Neuronal stem cell (in vitro differentiated cells): ENCODE measurements at regions not wholly inside any gene's neighbourhood (a gene's known extent, or its start where the extent isn't known, plus 50 kb on each side); places are given as distances from the start of the nearest gene placed in this dataset.

Source experiments
- DNase-seq: peaks from one replicate; pipeline ENCODE4 v3.0.0-alpha.2; 2013; ENCODE audit warnings: low spot score
- H2AFZ ChIP-seq: one replicate; pipeline ENCODE4 v1.6.1; 2013; ENCODE audit warnings: mild to moderate bottlenecking, low read length, inconsistent platforms
- H2AK5ac ChIP-seq: 2 replicates; pipeline ENCODE4 v1.6.1; 2013; ENCODE audit warnings: low read depth, mild to moderate bottlenecking, inconsistent platforms, low read length, moderate library complexity, mixed read lengths
- H2BK120ac ChIP-seq: 2 replicates; pipeline ENCODE4 v1.6.1; 2013; ENCODE audit warnings: low read depth, mild to moderate bottlenecking, inconsistent platforms, low read length, moderate library complexity, mixed read lengths
- H2BK12ac ChIP-seq: one replicate; pipeline ENCODE4 v1.6.1; 2013; ENCODE audit warnings: low read length, inconsistent platforms
- H2BK15ac ChIP-seq: 2 replicates; pipeline ENCODE4 v1.6.1; 2013; ENCODE audit warnings: mild to moderate bottlenecking, low read length, inconsistent platforms, mixed read lengths
- H2BK5ac ChIP-seq: one replicate; pipeline ENCODE4 v1.6.1; 2013; ENCODE audit warnings: inconsistent platforms, mild to moderate bottlenecking, low read length, moderate library complexity
- H3K14ac ChIP-seq: one replicate; pipeline ENCODE4 v1.6.1; 2013; ENCODE audit warnings: low read length, inconsistent platforms
- H3K18ac ChIP-seq: 2 replicates; pipeline ENCODE4 v1.6.1; 2013; ENCODE audit warnings: low read length, inconsistent platforms
- H3K23ac ChIP-seq: 2 replicates; pipeline ENCODE4 v1.6.1; 2013; ENCODE audit warnings: low read depth, mild to moderate bottlenecking, mixed read lengths, low read length, inconsistent platforms; ENCODE audit not compliant: poor library complexity
- H3K27ac ChIP-seq: replicated peaks from 3 replicates; pipeline ENCODE4 v1.5.1; 2013; ENCODE audit warnings: low read length, inconsistent platforms
- H3K27me3 ChIP-seq, 3 experiments: 2 replicates each; pipeline ENCODE4 v1.6.1; 2013; ENCODE audit warnings: low read length in 3 of 3, mild to moderate bottlenecking in 2 of 3, inconsistent platforms in 1 of 3, low read depth in 1 of 3, mixed read lengths in 1 of 3, moderate library complexity in 1 of 3; ENCODE audit not compliant: control insufficient read depth in 3 of 3, insufficient read depth in 3 of 3
- H3K36me3 ChIP-seq, 2 donors: replicated peaks in 1 of 2; 2 replicates each; pipeline ENCODE4 v1.6.1; 2013; ENCODE audit warnings: low read length in 2 of 2; ENCODE audit not compliant: control insufficient read depth in 2 of 2, insufficient read depth in 2 of 2
- H3K4ac ChIP-seq: 2 replicates; pipeline ENCODE4 v1.6.1; 2013; ENCODE audit warnings: inconsistent platforms, mild to moderate bottlenecking, low read length, moderate library complexity
- H3K4me1 ChIP-seq, 2 donors: 1 replicate in 1 of 2; 2 replicates in 1 of 2; pipeline ENCODE4 v1.6.1; 2013; ENCODE audit warnings: low read length in 2 of 2, low read depth in 1 of 2; ENCODE audit not compliant: control insufficient read depth in 2 of 2, insufficient read depth in 1 of 2
- H3K4me2 ChIP-seq: one replicate; pipeline ENCODE4 v1.6.1; 2013; ENCODE audit warnings: mild to moderate bottlenecking, low read length, inconsistent platforms; ENCODE audit not compliant: insufficient read depth, poor library complexity, severe bottlenecking
- H3K4me3 ChIP-seq, 2 donors: 2 replicates each; pipeline ENCODE4 v1.5.1; 2013; ENCODE audit warnings: low read length in 2 of 2, mild to moderate bottlenecking in 2 of 2, inconsistent platforms in 1 of 2, moderate library complexity in 1 of 2
- H3K79me1 ChIP-seq: one replicate; pipeline ENCODE4 v1.6.1; 2013; ENCODE audit warnings: low read depth, mild to moderate bottlenecking, inconsistent platforms, low read length, moderate library complexity
- H3K9ac ChIP-seq: one replicate; pipeline ENCODE4 v1.6.1; 2013; ENCODE audit warnings: mild to moderate bottlenecking, low read depth, low read length, inconsistent platforms; ENCODE audit not compliant: poor library complexity
- H3K9me3 ChIP-seq, 2 donors: replicated peaks in 1 of 2; 2 replicates each; pipeline versions ENCODE3 to v1.6.1; 2013; ENCODE audit warnings: low read length in 2 of 2, mild to moderate bottlenecking in 2 of 2, inconsistent platforms in 1 of 2, low read depth in 1 of 2, mixed read lengths in 1 of 2, moderate library complexity in 1 of 2; ENCODE audit not compliant: control insufficient read depth in 2 of 2, insufficient read depth in 1 of 2
- H4K8ac ChIP-seq: one replicate; pipeline ENCODE4 v1.6.1; 2013; ENCODE audit warnings: low read depth, mild to moderate bottlenecking, inconsistent platforms, low read length, moderate library complexity
- H4K91ac ChIP-seq: one replicate; pipeline ENCODE4 v1.6.1; 2013; ENCODE audit warnings: low read length, low read depth, mild to moderate bottlenecking, inconsistent platforms; ENCODE audit not compliant: poor library complexity
- WGBS, 2 donors: extraction: QIAGEN DNeasy Blood & Tissue Kit; methylation state at CpG; one replicate each; pipeline ENCODE4 v1.1.7; 2013; ENCODE audit warnings: missing lambda C conversion rate in 2 of 2, mixed read lengths in 1 of 2; ENCODE audit not compliant: insufficient read length in 2 of 2, insufficient replicate concordance in 1 of 2; ENCODE audit errors: extremely low coverage in 2 of 2; 5-methylcytosine and 5-hydroxymethylcytosine counted together

- Histone ChIP-seq H3K36me3 (no peaks in the 10 kb centered on the region), H3K4me3 (no peak overlapping the region), H3K14ac (no peak overlapping the region), H2AFZ (no peak overlapping the region), H3K9ac (no peak overlapping the region), H3K23ac (no peak overlapping the region), H3K4me2 (no peak overlapping the region), H3K18ac (no peak overlapping the region), H4K8ac (no peak overlapping the region), H3K27ac (no peak overlapping the region), H3K79me1 (no peaks in the 10 kb centered on the region), H2BK120ac (no peak overlapping the region), H3K27me3 (no peaks in the 10 kb centered on the region), H3K4ac (no peak overlapping the region), H2BK15ac (no peak overlapping the region), H3K4me1 (no peaks in the 10 kb centered on the region), H2BK12ac (no peak overlapping the region), H2BK5ac (no peak overlapping the region), H3K9me3 (no peaks in the 10 kb centered on the region), H2AK5ac (no peak overlapping the region), H4K91ac (no peak overlapping the region)
- WGBS, 2 donors = no CpG with 5 or more reads among the region's 3 CpGs
- DNase-seq = peak; percentile 17
Measured at GRCh38 chr4:126604268-126604867, 1028.4 kb upstream of the INTU start.

- Histone ChIP-seq H3K27me3 (no peaks in the 10 kb centered on the region), H3K36me3 (no peaks in the 10 kb centered on the region), H3K9me3 (no peaks in the 10 kb centered on the region), H4K8ac (no peak overlapping the region), H3K27ac (no peak overlapping the region), H2AK5ac (no peak overlapping the region), H3K4me2 (no peak overlapping the region), H3K18ac (no peak overlapping the region), H2AFZ (no peak overlapping the region), H4K91ac (no peak overlapping the region), H2BK120ac (no peak overlapping the region), H2BK15ac (no peak overlapping the region), H3K23ac (no peak overlapping the region), H2BK12ac (no peak overlapping the region), H3K4me3 (no peak overlapping the region), H3K9ac (no peak overlapping the region), H3K79me1 (no peaks in the 10 kb centered on the region), H3K14ac (no peak overlapping the region), H3K4ac (no peak overlapping the region), H3K4me1 (no peaks in the 10 kb centered on the region), H2BK5ac (no peak overlapping the region)
- no peak for DNase-seq
- WGBS, 2 donors = no CpG with 5 or more reads among the region's 1 CpG
Measured at GRCh38 chr4:126610933-126611332, 1021.8 kb upstream of the INTU start.

GRCh38 chr4:126611900-126612299 is 1020.9 kb upstream of the INTU start:
- Histone ChIP-seq H3K27ac (no peak overlapping the region), H3K27me3 (no peaks in the 10 kb centered on the region), H4K91ac (no peak overlapping the region), H3K9me3 (peaks cover 0 to 2% of the 10 kb centered on the region in 2 donors), H3K9ac (no peak overlapping the region), H3K14ac (no peak overlapping the region), H3K4me3 (no peak overlapping the region), H4K8ac (no peak overlapping the region), H2AK5ac (no peak overlapping the region), H2AFZ (no peak overlapping the region), H2BK12ac (no peak overlapping the region), H2BK5ac (no peak overlapping the region), H3K18ac (no peak overlapping the region), H3K4ac (no peak overlapping the region), H2BK120ac (no peak overlapping the region), H3K36me3 (no peaks in the 10 kb centered on the region), H3K79me1 (no peaks in the 10 kb centered on the region), H3K4me2 (no peak overlapping the region), H3K4me1 (no peaks in the 10 kb centered on the region), H2BK15ac (no peak overlapping the region), H3K23ac (no peak overlapping the region)
- WGBS, 2 donors = no CpG with 5 or more reads among the region's 4 CpGs
- no peak for DNase-seq

GRCh38 chr4:126614356-126614855 is 1018.4 kb upstream of the INTU start:
- no peak overlapping the region for H4K8ac ChIP-seq
- no peak overlapping the region for H2BK12ac ChIP-seq
- H2BK120ac ChIP-seq = no peak overlapping the region

More at GRCh38 chr4:126614356-126614855, 1018.4 kb upstream of the INTU start:
- Histone ChIP-seq H2BK5ac (no peak overlapping the region), H3K27ac (no peak overlapping the region), H3K9ac (no peak overlapping the region), H3K18ac (no peak overlapping the region), H3K23ac (no peak overlapping the region), H2AK5ac (no peak overlapping the region), H2BK15ac (no peak overlapping the region), H3K79me1 (no peaks in the 10 kb centered on the region), H2AFZ (no peak overlapping the region), H3K4ac (no peak overlapping the region), H3K14ac (no peak overlapping the region), H3K4me3 (no peak overlapping the region), H3K36me3 (no peaks in the 10 kb centered on the region), H3K27me3 (no peaks in the 10 kb centered on the region), H3K4me1 (no peaks in the 10 kb centered on the region), H4K91ac (no peak overlapping the region), H3K4me2 (no peak overlapping the region), H3K9me3 (peaks cover 3% of the 10 kb centered on the region in 2 donors)
- no CpG with 5 or more reads among the region's 8 CpGs for WGBS, 2 donors
- DNase-seq = no peak
